Skeletal muscle cell (primary cell): ENCODE measurements at regions not wholly inside any gene's neighbourhood (a gene's known extent, or its start where the extent isn't known, plus 50 kb on each side); places are given as distances from the start of the nearest gene placed in this dataset.
"Not testable (repeated sequence)": the region's sequence is repeated elsewhere in the genome, so short reads cannot be mapped to it uniquely, and the experiment has no call there.

Experiments used
- DNase-seq: peaks from one replicate; pipeline ENCODE4 v3.0.0-alpha.2; 2010; ENCODE audit warnings: low read depth
- H3K4me3 ChIP-seq: 2 replicates; pipeline ENCODE4 v1.5.1; 2011; ENCODE audit warnings: low read depth, mild to moderate bottlenecking, control low read depth, low read length, moderate library complexity

- no peak for DNase-seq
- H3K4me3 ChIP-seq, result no peak overlapping the region
Observed at GRCh38 chr10:6692856-6693255, 112.8 kb upstream of the PRKCQ start.

DNA sequence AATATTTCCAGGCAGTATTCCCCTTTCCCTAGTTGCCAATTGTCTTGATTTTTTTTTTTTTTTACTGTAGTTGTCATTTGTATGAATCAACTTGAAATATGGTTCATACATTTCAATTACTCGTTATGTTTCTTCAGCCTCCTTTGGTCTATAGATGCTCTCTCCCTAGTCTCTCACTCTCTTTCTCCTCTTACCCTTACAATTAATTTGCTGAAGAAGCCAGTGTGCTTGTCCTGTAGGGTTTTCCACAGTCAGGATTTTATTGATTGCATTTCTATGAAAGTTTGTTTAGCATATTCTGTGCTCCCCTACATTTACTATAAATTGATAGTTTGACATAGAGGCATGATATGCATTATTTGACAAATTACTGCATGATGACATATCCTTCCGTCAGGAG, 112.0 kb upstream of the PRKCQ start:
- H3K4me3 ChIP-seq, result no peak overlapping the region
- DNase-seq, result no peak

- DNase-seq, result no peak
- no peak overlapping the region for H3K4me3 ChIP-seq
Observed at GRCh38 chr10:6689036-6689435, 109.0 kb upstream of the PRKCQ start.

DNA sequence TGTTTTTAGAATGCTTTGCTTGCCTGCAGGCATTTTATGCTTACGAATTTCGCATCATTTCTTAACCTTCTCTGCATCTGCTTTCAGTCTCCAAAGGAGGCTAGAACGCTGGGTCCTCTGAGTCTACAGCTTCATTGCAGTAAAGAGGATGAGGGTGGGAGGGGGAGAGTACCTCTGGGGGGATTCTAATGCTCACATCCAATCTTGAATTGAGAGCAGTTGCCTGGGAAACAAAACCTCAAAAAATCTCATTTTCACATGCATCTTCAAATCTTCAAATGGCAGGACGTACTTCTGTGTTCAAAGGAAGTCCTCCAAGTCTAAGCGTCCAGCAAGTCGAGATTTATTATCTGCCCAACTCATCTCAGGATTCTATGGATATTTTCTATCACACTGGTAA, 100.7 kb upstream of the PRKCQ start:
- no peak for DNase-seq

GRCh38 chr10:6678956-6679355, 98.9 kb upstream of the PRKCQ start:
- no peak for DNase-seq
- H3K4me3 ChIP-seq, result no peak overlapping the region

More for the DNA sequence above, 100.7 kb upstream of the PRKCQ start:
- no peak overlapping the region for H3K4me3 ChIP-seq

DNA sequence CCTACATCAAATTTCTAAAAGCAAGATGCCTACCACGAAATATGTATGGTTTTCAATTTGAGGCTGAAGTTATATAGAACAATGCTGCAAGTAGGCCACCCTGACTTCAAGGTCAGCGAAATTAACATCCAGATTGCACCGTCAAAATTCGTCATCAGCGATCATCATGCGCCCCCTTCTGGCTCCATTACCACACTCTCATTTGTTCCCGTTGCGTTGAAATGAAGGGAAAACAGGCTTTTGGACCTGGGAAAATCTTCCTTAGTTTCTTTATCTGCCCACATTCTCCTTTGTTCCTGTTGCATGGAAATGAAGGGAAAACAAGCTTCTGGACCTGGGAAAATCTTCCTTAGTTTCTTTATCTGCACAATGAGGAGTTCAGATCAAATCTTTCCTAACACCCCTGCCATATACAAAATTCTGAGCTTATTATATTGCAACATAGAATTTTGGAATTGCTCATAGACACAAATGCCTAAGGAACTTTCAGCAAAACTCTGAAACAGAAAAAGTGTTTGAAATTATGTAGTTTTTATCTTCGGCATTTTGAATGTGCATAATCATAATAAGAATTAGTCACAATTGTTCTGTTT, 98.2 kb upstream of the PRKCQ start:
- no peak for DNase-seq
- H3K4me3 ChIP-seq, result no peak overlapping the region

DNA sequence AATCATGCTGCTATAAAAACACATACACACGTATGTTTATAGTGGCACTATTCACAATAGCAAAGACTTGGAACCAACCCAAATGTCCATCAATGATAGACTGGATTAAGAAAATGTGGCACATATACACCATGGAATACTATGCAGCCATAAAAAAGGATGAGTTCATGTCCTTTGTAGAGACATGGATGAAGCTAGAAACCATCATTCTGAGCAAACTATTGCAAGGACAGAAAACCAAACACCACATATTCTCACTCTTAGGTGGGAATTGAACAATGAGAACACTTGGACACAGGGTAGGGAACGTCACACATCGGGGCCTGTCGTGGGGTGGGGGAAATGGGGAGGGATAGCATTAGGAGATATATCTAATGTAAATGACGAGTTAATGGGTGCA, 97.1 kb upstream of the PRKCQ start:
- H3K4me3 ChIP-seq, DNase-seq: not testable (repeated sequence)

DNA sequence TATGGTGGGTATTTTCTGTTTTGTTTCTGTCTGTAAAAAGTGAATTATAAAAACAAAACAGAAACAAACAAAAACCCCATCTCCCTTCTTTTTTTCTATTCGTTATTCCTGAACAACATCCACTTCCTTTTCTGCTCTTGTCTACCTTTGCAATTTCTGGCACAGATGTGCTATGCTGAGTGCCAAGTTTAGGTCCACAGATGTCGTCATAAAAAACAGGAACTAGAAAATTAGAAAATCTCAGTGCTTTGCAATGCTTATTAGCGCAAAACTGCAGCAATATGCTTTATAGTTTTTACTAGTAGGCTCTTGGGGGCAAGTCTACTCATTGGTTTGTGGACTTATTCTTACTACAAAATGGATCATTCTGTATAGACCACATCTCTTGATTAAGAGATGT, 94.2 kb upstream of the PRKCQ start:
- no peak for DNase-seq
- no peak overlapping the region for H3K4me3 ChIP-seq

DNA sequence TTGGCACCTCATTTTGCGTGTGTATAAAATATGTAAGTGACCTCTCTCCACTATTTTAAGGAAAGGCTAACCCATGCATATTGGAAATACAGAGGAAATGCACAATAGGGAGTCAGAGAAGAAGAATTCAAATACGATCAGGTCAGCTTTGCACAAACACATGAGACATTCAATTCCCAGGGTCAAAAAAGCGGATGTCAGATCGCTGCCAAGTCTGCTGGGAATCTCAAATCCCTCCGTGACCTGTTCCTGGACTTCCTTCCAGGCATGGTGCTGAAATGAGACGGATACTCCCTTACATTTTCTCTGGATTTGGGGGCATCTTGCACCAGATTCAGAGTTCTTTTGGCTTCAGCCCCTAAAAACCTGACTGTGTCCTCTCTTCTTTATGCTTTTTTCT, 91.9 kb upstream of the PRKCQ start:
- no peak overlapping the region for H3K4me3 ChIP-seq
- DNase-seq, result peak; percentile 7

DNA sequence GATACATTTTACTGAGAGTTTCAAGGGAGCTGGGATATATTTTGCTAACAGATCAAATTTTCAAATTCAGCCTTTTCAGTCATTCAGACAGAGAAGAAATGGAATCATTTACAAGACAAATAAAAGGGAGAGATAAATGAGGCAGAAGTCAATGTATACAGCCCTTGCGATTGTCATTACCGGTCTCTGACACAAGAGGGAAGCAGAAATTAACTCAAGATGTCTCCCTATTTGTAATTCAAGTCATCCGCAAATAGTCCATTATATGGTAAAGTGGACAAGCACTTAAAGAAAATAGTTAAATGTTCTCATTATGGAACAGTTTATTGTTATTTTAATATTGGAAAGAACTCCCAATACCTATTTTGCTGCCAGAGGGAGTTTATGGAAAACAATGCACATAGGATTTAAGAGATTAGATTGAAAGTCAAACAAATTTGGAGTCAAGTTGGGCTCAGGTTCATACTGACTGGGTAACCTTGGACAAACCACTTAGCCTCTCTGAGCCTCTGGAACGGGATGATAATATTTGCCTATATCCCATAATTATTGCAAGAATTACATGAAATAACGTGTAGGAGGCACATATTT, 89.3 kb upstream of the PRKCQ start:
- no peak overlapping the region for H3K4me3 ChIP-seq
- peak; percentile 27 for DNase-seq

- DNase-seq, result peak; percentile 1
- H3K4me3 ChIP-seq, result no peak overlapping the region
Observed at GRCh38 chr10:6667679-6668270, 87.7 kb upstream of the PRKCQ start.

GRCh38 chr10:6667150-6667549, 87.1 kb upstream of the PRKCQ start:
- no peak overlapping the region for H3K4me3 ChIP-seq
- DNase-seq, result no peak

GRCh38 chr10:6665847-6666246, 85.8 kb upstream of the PRKCQ start:
- H3K4me3 ChIP-seq, result no peak overlapping the region
- DNase-seq, result no peak

DNA sequence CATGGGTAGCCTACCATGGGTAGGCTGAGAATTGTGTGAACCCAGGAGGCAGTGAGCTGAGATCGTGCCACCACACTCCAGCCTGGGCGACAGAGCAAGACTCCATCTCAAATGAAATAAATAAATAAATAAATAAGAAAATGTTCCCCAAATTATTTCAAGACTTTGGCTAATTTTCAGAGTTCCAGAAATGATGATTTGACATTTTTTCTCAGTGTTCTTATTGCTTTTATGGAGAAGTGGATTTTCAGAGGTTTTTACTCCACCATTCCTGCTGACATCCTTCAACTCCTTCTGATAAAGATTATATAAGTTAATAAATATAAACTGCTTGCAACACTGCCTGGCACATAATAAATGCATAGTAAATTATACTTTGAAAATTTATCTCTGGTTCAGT, 80.4 kb upstream of the PRKCQ start:
- H3K4me3 ChIP-seq, result no peak overlapping the region
- no peak for DNase-seq

- no peak overlapping the region for H3K4me3 ChIP-seq
- DNase-seq, result no peak
Observed at GRCh38 chr10:6659451-6659850, 79.4 kb upstream of the PRKCQ start.

DNA sequence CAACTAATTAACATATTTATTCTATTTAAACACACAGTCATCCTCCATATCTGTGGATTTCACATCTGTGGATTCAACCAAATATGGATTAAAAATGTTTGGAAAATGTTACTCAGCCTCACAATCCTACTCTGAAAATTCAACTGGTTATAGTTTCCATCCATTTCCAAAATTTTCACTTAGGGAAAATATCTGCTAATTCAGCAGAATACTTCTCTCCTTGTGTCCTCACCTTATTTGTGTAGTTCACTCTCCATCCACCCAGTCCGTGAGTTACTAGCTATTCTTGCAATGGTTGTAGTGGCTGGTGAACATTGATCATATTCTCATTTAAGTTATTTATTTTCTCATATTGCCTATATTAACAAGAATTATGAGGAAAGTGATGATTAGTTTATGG, 77.6 kb upstream of the PRKCQ start:
- no peak for DNase-seq
- H3K4me3 ChIP-seq, result no peak overlapping the region

DNA sequence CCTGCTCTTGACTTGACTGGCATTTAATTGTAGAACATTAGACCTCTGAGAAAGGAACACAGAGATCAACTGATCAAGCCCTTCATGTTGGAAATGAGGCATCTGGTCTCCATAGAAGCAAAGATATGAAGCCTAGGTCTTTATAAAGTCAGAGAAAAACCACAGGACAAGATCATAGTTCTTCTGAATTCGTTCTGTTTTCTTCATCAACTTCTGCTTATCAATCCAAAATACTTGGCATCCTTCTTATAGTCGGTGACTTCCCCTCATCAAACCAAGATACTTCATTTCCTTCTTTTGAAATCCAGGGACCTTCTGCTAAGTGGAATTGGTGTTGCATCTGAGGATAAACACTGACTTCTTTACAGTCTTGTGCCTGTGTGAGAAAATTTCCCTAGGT, 77.1 kb upstream of the PRKCQ start:
- DNase-seq, result no peak
- no peak overlapping the region for H3K4me3 ChIP-seq

GRCh38 chr10:6654571-6654970, 74.5 kb upstream of the PRKCQ start:
- no peak overlapping the region for H3K4me3 ChIP-seq
- no peak for DNase-seq

DNA sequence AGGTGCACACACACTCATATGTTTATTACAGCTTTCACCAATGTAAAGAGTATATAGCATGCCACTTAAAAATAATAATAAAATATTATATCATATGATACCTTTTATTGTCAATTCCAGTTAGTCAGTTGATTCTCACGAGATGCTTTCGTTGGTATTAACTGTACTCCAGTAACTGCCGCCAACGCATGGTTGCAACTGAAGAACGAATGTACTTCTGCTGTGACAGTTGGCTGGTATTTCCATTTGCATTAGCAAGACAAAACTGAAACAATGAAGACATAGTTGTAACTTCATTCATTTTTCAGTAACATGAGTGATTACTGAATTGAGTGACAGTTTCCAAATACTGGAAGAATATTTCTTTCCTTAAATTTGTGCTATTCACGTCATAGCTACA, 70.5 kb upstream of the PRKCQ start:
- no peak overlapping the region for H3K4me3 ChIP-seq
- no peak for DNase-seq

DNA sequence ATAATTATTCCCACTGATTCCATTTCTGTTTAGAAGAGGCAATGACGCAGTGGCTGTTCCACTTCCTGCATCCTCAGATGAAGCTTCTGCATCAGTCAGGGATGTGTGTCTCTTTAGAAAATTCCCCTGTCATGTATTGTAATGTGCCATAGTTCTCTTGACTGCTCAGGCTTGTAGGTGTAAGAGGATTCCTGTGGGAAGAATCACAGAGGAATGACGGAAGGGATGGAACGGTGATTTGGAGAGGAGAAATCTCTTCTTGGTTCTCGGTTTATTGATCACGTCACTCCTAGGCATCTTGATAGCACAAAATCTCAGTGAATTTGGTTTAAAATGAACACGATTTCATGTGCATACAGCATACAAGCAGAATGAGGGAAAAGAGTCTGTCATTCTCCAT, 69.8 kb upstream of the PRKCQ start:
- H3K4me3 ChIP-seq, result no peak overlapping the region
- no peak for DNase-seq

GRCh38 chr10:6648894-6649720, 69.0 kb upstream of the PRKCQ start:
- DNase-seq, result no peak
- H3K4me3 ChIP-seq, result no peak overlapping the region
